Panc1 (cell line): ENCODE measurements at regions not wholly inside any gene's neighbourhood (a gene's known extent, or its start where the extent isn't known, plus 50 kb on each side); places are given as distances from the start of the nearest gene placed in this dataset.

Source experiments
- ATAC-seq: fragments of 200-7000 bp; cut with Tn5 transposase; 2 replicates; pipeline ENCODE4 v1.9.1; 2020; ENCODE audit warnings: mild to moderate bottlenecking, moderate library complexity
- BruUV-seq: library from RNA; stranded (reverse); fragments of 400-500 nt; replicated peaks from 2 replicates; lab custom pipeline; 2021; lab: Mats Ljungman, UMichigan
- CTCF ChIA-PET: fragments of 300-600 bp; sonication (Branson Sonifier 250); formaldehyde crosslinking; loops from one replicate; lab custom pipeline; 2022; ENCODE audit warnings: antibody characterized with exemption; lab: Charles Lee
- POLR2A ChIA-PET: fragments of 300-600 bp; sonication (Branson Sonifier 250); formaldehyde crosslinking; loops from one replicate; lab custom pipeline; 2022; ENCODE audit warnings: antibody characterized with exemption; lab: Charles Lee
- DNase-seq: peaks from one replicate; pipeline ENCODE4 v3.0.0-alpha.2; 2010; ENCODE audit warnings: low read depth, low spot score
- H3K27ac ChIP-seq: 2 replicates; pipeline ENCODE4 v1.5.1; 2011; ENCODE audit warnings: mild to moderate bottlenecking, low read length, inconsistent platforms
- H3K27me3 ChIP-seq: fragments of 200-500 bp; sonication (Bioruptor generic); 2 replicates; pipeline ENCODE4 v1.6.0; 2014; ENCODE audit warnings: low read length, inconsistent platforms; ENCODE audit not compliant: control insufficient read depth, insufficient read depth
- H3K36me3 ChIP-seq: fragments of 200-500 bp; sonication (Bioruptor generic); 2 replicates; pipeline ENCODE4 v1.5.1; 2014; ENCODE audit warnings: inconsistent platforms, mild to moderate bottlenecking, low read length, moderate library complexity; ENCODE audit not compliant: control insufficient read depth, insufficient read depth
- H3K4me1 ChIP-seq: 2 replicates; pipeline ENCODE4 v1.5.1; 2011; ENCODE audit warnings: inconsistent platforms, mild to moderate bottlenecking, low read length, moderate library complexity; ENCODE audit not compliant: control insufficient read depth, insufficient read depth
- H3K4me3 ChIP-seq, 2 experiments: 2 replicates each; pipeline ENCODE4 v1.5.1; 2011 to 2012; ENCODE audit warnings: low read depth in 2 of 2, low read length in 2 of 2, mild to moderate bottlenecking in 2 of 2, inconsistent platforms in 1 of 2, moderate library complexity in 1 of 2
- H3K9me3 ChIP-seq: fragments of 200-500 bp; sonication (Bioruptor generic); 2 replicates; pipeline ENCODE4 v1.5.1; 2014; ENCODE audit warnings: low read depth, mild to moderate bottlenecking, inconsistent platforms, low read length, moderate library complexity; ENCODE audit not compliant: control insufficient read depth, insufficient read depth
- POLR2AphosphoS5 ChIP-seq: IDR thresholded peaks from 2 replicates; pipeline ENCODE4 v1.6.1; 2012; ENCODE audit warnings: mild to moderate bottlenecking, low read depth, low read length, moderate library complexity
- SIN3A ChIP-seq: IDR thresholded peaks from 2 replicates; pipeline ENCODE4 v1.6.1; 2012; ENCODE audit warnings: low read depth, mild to moderate bottlenecking, low read length, moderate library complexity, borderline replicate concordance; ENCODE audit not compliant: insufficient read depth
- TCF7L2 ChIP-seq: IDR thresholded peaks from 2 replicates; pipeline ENCODE4 v1.6.1; 2011; ENCODE audit warnings: mild to moderate bottlenecking, low read depth, low read length, inconsistent platforms
- in situ Hi-C: cut with HindIII; loops from 2 replicates; pipeline ENCODE4 v1.10.0; 2016; ENCODE audit warnings: low sequenced_read_pairs, low pct_unique_long_range_greater_than_20kb
- intact Hi-C: fragments of 100-400 bp; cut with micrococcal nuclease; formaldehyde crosslinking; loops from one replicate; pipeline ENCODE4 v1.10.0; 2022; ENCODE audit not compliant: unreplicated experiment
- TF ChIP-seq, protein P1 (sequence below), 2 experiments: IDR thresholded peaks; 2 replicates each; pipeline ENCODE4 v1.6.1; 2011 to 2012; ENCODE audit warnings: low read depth in 2 of 2, control low read depth in 1 of 2, low read length in 1 of 2, mild to moderate bottlenecking in 1 of 2, moderate library complexity in 1 of 2; ENCODE audit not compliant: insufficient read depth in 1 of 2
- TF ChIP-seq, protein P2 (sequence below): fragments of 450-650 bp; IDR thresholded peaks from 2 replicates; pipeline ENCODE4 v1.5.1; 2017; ENCODE audit warnings: mild to moderate bottlenecking

DNA sequence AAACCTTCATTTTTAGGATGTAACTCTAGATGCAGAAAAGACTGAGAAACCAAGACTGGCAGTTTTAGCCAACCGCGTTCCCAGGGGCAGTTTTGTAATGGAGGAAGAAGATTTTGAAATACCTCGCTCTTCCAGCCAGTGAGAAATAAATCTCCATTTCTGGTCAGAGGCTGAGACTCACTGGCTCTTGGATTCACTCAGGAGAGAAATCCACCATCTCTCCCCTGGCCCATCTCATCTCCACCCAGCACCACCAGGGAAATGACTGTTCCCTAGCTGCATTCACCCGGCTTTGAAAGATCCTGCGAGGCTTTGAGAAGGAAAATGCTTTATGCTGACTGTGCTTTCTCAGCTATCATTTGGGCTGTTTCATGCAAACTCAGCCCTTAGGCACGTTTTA is 185.2 kb downstream of the SOX9 start:
- no peak for DNase-seq
- no peaks in the 10 kb centered on the region for H3K27me3 ChIP-seq

DNA sequence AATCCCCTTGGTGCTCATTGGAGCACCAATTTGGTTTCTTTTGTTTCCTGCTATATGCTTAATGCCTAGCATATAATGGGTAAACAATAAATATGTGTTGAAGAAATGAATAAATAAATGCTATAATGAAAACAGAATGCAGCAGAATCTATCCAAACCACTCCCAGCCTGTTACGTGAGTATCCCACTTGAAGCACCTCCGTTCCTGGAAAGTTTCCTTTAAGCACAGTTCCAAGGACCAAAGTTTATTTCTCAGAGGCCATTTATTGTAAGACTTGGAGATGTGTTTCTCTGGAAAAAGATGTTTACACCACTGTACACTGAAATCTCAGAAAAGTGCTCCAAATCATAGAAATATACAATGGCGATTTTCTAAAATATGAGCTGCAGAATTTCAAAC is 187.0 kb downstream of the SOX9 start:
- TF ChIP-seq, protein P1, sequence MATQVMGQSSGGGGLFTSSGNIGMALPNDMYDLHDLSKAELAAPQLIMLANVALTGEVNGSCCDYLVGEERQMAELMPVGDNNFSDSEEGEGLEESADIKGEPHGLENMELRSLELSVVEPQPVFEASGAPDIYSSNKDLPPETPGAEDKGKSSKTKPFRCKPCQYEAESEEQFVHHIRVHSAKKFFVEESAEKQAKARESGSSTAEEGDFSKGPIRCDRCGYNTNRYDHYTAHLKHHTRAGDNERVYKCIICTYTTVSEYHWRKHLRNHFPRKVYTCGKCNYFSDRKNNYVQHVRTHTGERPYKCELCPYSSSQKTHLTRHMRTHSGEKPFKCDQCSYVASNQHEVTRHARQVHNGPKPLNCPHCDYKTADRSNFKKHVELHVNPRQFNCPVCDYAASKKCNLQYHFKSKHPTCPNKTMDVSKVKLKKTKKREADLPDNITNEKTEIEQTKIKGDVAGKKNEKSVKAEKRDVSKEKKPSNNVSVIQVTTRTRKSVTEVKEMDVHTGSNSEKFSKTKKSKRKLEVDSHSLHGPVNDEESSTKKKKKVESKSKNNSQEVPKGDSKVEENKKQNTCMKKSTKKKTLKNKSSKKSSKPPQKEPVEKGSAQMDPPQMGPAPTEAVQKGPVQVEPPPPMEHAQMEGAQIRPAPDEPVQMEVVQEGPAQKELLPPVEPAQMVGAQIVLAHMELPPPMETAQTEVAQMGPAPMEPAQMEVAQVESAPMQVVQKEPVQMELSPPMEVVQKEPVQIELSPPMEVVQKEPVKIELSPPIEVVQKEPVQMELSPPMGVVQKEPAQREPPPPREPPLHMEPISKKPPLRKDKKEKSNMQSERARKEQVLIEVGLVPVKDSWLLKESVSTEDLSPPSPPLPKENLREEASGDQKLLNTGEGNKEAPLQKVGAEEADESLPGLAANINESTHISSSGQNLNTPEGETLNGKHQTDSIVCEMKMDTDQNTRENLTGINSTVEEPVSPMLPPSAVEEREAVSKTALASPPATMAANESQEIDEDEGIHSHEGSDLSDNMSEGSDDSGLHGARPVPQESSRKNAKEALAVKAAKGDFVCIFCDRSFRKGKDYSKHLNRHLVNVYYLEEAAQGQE (IDR thresholded peaks at IDR 0.05; ENCODE audit: insufficient read depth in 1 of 2, low read depth in 2 of 2, low read length in 1 of 2): no peak
- no peak for TF ChIP-seq POLR2AphosphoS5
- no peak for TF ChIP-seq SIN3A
- TF ChIP-seq TCF7L2: no peak
- TF ChIP-seq, protein P2, sequence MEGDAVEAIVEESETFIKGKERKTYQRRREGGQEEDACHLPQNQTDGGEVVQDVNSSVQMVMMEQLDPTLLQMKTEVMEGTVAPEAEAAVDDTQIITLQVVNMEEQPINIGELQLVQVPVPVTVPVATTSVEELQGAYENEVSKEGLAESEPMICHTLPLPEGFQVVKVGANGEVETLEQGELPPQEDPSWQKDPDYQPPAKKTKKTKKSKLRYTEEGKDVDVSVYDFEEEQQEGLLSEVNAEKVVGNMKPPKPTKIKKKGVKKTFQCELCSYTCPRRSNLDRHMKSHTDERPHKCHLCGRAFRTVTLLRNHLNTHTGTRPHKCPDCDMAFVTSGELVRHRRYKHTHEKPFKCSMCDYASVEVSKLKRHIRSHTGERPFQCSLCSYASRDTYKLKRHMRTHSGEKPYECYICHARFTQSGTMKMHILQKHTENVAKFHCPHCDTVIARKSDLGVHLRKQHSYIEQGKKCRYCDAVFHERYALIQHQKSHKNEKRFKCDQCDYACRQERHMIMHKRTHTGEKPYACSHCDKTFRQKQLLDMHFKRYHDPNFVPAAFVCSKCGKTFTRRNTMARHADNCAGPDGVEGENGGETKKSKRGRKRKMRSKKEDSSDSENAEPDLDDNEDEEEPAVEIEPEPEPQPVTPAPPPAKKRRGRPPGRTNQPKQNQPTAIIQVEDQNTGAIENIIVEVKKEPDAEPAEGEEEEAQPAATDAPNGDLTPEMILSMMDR: no peak
- no peak overlapping the region for H3K27ac ChIP-seq
- ChIA-PET CTCF (no interaction called here), POLR2A (no interaction called here)
- intact Hi-C loops (no loop called here), in situ Hi-C loops (no loop called here)
- ATAC-seq (no peak), DNase-seq (no peak)
- no TSS peak for BruUV-seq
- H3K27me3 ChIP-seq: no peaks in the 10 kb centered on the region
- H3K36me3 ChIP-seq: no peaks in the 10 kb centered on the region
- peaks cover 5% of the 10 kb centered on the region; the same call in 1 of the 2 replicates for H3K4me1 ChIP-seq
- H3K4me3 ChIP-seq: no peak overlapping the region
- no peaks in the 10 kb centered on the region for H3K9me3 ChIP-seq

More for the DNA sequence above, 185.2 kb downstream of the SOX9 start:
- H3K36me3 ChIP-seq: no peaks in the 10 kb centered on the region
- CTCF ChIA-PET: no interaction called here
- H3K4me3 ChIP-seq: no peak overlapping the region
- POLR2A ChIA-PET: interaction anchor here (1.2 kb wide), 1 partner anchor 10 kb away, joined by 3 read pairs; no protein-coding TSS in a partner anchor
- H3K9me3 ChIP-seq: no peaks in the 10 kb centered on the region
- no peak for ATAC-seq
- peaks cover 5% of the 10 kb centered on the region; the same call in 1 of the 2 replicates for H3K4me1 ChIP-seq
- TF ChIP-seq SIN3A (no peak), POLR2AphosphoS5 (no peak), TCF7L2 (no peak)
- TF ChIP-seq, protein P2: no peak
- TF ChIP-seq, protein P1 (IDR thresholded peaks at IDR 0.05; ENCODE audit: insufficient read depth in 1 of 2, low read depth in 2 of 2, low read length in 1 of 2): no peak
- intact Hi-C loops: no loop called here
- no peak overlapping the region for H3K27ac ChIP-seq
- in situ Hi-C loops: no loop called here
- BruUV-seq: no TSS peak
